SK-N-SH treated with all-trans-retinoic acid at 6 μM for 48 hours (cell line): ENCODE measurements at regions not wholly inside any gene's neighbourhood (a gene's known extent, or its start where the extent isn't known, plus 50 kb on each side); places are given as distances from the start of the nearest gene placed in this dataset.

Source experiments
- CSDC2 ChIP-seq: fragments of 250-450 bp; sonication (Bioruptor Pico); IDR thresholded peaks from 2 replicates; pipeline ENCODE4 v1.5.0; 2020; ENCODE audit warnings: mild to moderate bottlenecking, moderate library complexity
- ZFP3 ChIP-seq: fragments of 250-450 bp; sonication (Bioruptor Pico); IDR thresholded peaks from 2 replicates; pipeline ENCODE4 v1.5.0; 2020; ENCODE audit warnings: mild to moderate bottlenecking, moderate library complexity
- ZFP30 ChIP-seq: fragments of 450-650 bp; formaldehyde crosslinking; IDR thresholded peaks from 2 replicates; pipeline ENCODE4 v1.5.0; 2022; ENCODE audit warnings: mild to moderate bottlenecking, moderate library complexity
- TF ChIP-seq, protein P1 (sequence below): fragments of 250-450 bp; sonication (Bioruptor Pico); IDR thresholded peaks from 2 replicates; pipeline ENCODE4 v1.8.0; 2020; ENCODE audit warnings: mild to moderate bottlenecking, moderate library complexity, borderline replicate concordance
- TF ChIP-seq, protein P2 (sequence below): fragments of 250-450 bp; sonication (Bioruptor Pico); IDR thresholded peaks from 2 replicates; pipeline ENCODE4 v1.5.1; 2020; ENCODE audit warnings: low read depth, mild to moderate bottlenecking, moderate library complexity

DNA sequence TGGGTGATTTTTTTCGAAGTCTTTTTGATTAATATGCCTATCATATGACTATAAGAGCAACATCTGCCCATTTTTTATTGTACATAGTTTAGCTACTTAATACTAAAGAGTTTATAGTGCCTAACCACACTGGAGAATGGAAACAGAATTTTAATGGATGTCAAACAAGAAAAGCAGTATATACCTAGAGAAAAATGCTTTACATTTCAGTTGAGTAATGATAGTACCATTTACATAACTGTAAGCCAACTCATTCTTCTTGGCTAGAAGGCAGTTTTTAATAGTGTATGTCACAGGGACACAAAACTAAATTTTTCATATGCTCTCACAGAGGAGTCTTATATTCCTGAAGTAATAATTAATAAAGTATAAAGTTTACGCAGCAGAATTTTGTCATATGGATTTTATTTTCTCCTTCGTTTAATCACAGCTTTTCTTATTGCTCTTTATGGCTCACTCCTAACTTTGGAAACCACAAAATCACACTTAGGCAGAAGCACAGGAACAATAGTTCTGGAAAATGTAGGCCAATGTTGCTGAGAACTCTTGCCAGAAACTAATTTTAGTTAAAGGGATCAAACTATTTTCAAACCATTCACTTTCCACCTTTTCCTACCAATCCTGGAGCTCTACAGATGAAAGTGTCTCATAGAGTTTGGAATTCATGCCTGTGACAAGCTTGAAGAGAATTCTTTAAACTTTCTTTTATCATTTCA lies 243.6 kb downstream of the ZIC1 start:
- TF ChIP-seq CSDC2 (CRISPR knock-in tag) (no peak), ZFP3 (no peak), ZFP30 (CRISPR knock-in tag) (no peak)
- TF ChIP-seq, protein P1, sequence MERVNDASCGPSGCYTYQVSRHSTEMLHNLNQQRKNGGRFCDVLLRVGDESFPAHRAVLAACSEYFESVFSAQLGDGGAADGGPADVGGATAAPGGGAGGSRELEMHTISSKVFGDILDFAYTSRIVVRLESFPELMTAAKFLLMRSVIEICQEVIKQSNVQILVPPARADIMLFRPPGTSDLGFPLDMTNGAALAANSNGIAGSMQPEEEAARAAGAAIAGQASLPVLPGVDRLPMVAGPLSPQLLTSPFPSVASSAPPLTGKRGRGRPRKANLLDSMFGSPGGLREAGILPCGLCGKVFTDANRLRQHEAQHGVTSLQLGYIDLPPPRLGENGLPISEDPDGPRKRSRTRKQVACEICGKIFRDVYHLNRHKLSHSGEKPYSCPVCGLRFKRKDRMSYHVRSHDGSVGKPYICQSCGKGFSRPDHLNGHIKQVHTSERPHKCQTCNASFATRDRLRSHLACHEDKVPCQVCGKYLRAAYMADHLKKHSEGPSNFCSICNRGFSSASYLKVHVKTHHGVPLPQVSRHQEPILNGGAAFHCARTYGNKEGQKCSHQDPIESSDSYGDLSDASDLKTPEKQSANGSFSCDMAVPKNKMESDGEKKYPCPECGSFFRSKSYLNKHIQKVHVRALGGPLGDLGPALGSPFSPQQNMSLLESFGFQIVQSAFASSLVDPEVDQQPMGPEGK (CRISPR knock-in tag), result no peak
- TF ChIP-seq, protein P2, sequence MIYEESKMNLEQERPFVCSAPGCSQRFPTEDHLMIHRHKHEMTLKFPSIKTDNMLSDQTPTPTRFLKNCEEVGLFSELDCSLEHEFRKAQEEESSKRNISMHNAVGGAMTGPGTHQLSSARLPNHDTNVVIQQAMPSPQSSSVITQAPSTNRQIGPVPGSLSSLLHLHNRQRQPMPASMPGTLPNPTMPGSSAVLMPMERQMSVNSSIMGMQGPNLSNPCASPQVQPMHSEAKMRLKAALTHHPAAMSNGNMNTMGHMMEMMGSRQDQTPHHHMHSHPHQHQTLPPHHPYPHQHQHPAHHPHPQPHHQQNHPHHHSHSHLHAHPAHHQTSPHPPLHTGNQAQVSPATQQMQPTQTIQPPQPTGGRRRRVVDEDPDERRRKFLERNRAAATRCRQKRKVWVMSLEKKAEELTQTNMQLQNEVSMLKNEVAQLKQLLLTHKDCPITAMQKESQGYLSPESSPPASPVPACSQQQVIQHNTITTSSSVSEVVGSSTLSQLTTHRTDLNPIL (CRISPR knock-in tag), result no peak
